ENCODE measurements at regions not wholly inside any gene's neighbourhood (a gene's known extent, or its start where the extent isn't known, plus 50 kb on each side); places are given as distances from the start of the nearest gene placed in this dataset.

DNA sequence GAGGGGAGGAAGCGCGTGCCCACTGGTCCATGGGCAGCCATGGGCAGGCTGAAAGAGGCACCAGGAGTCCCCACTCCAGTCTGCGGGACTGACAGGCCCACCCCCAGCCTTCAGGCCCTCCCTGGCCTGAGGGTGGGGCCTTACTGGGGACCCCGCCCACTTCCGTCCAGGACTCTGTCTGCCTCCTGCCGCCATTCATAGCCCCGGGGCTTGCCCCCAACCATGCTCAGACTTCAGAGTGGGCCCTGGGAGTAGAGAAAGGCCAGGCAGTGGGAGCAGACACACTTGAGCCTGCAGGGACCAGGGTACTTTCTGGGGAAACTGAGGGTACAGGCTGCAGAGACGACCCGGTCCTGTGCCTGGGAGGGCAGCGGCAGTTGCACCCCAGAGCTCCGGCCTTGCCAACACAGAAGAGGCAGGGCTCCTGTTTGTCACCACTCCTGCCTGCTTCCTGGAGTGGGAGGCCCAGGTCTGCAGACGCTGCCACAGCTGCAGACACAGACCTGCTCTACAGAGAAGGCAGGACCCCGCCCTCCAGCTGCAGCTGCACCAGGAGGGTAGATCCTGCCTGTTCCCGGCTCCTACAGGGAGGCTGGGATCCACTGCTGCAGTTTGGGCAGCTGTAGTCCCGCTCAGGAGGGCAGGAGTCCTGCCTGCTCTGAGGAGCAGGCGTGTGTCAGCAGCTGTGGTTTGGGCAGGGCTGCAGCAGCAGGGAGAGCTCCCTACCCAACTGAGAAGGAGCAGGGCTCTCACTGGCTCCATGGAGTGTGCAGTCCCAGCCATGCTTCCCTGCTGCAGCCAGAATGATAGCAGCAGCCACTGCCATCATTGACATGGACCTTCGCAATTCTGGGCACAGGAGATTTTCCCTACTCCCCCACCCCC, 387.9 kb upstream of the ANO3 start:
- peaks cover 5% of the 10 kb centered on the region for H3K9me3 Mint-ChIP-seq
- H3K27me3 Mint-ChIP-seq (ENCODE audit: insufficient read depth): no peaks in the 10 kb centered on the region
- H3K4me3 Mint-ChIP-seq: no peak overlapping the region
- no peak for DNase-seq (ENCODE audit: low spot score)
- intact Hi-C loops (cut with micrococcal nuclease): no loop called here
- no peaks in the 10 kb centered on the region for H3K4me1 Mint-ChIP-seq (ENCODE audit: low read depth)
- H3K36me3 Mint-ChIP-seq (ENCODE audit: low read depth): no peaks in the 10 kb centered on the region
- no peak overlapping the region for H3K27ac Mint-ChIP-seq

DNA sequence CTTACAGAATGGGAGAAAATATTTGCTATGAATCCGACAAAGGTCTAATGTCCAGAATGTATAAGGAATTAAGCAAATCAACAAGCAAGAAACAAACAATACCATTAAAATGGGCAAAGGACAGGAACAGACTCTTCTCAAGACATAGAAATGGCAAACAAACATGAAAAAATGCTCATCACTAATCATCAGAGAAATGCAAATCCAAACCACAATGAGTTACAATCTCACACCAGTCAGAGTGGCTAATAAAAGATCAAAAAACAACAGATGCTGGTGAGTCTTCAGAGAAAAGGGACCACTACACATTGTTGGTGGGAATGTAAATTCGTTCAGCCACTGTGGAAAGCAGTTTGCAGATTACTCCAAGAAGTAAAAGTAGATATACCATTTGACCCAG, 382.0 kb upstream of the ANO3 start:
- Mint-ChIP-seq H3K4me1 (ENCODE audit: low read depth) (no peaks in the 10 kb centered on the region), H3K27me3 (ENCODE audit: insufficient read depth) (no peaks in the 10 kb centered on the region), H3K4me3 (no peak overlapping the region), H3K36me3 (ENCODE audit: low read depth) (no peaks in the 10 kb centered on the region), H3K27ac (no peak overlapping the region), H3K9me3 (peaks cover 5% of the 10 kb centered on the region)
- intact Hi-C loops (cut with micrococcal nuclease): no loop called here
- DNase-seq (ENCODE audit: low spot score): no peak

DNA sequence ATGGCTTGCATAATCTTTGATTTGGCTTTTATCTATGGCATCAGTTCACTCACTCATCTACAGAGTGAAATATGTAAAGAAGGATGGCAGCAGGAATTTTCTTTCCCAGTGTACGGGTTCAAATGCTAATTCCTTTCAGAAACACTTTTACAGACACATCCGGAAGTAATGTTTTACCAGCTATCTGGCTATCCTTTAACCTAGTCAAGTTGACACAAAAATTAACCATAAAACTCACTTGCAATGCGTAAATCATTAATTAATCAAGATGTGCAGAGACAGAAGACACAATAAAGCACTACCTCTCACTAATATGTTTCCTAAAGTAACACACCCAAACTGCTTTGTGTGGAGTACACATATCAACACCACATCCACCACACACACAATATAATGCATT, 378.9 kb upstream of the ANO3 start:
- H3K36me3 Mint-ChIP-seq (ENCODE audit: low read depth): no peaks in the 10 kb centered on the region

DNA sequence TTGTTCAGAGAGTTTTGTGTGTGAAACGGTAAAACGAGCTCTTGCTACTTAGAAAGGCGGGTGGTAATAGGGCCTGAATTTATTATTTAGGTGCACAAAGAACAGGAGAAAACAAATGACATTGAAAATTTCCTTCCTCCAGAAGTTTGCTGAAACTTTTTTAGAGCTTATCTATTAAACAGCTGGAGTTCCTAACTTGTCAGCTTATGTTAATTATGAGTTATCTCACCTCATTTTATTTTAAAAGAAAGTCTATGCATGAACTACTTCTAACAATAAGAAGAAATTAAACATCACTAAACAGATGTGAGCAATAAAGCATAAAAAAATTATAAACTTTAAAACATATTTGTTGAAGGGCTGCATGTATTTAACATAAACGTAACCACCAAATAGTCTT, 373.9 kb upstream of the ANO3 start:
- Mint-ChIP-seq H3K27ac (no peak overlapping the region), H3K9me3 (peaks cover 3% of the 10 kb centered on the region), H3K4me1 (ENCODE audit: low read depth) (no peaks in the 10 kb centered on the region), H3K4me3 (no peak overlapping the region), H3K27me3 (ENCODE audit: insufficient read depth) (no peaks in the 10 kb centered on the region), H3K36me3 (ENCODE audit: low read depth) (no peaks in the 10 kb centered on the region)
- no peak for DNase-seq (ENCODE audit: low spot score)
- intact Hi-C loops (cut with micrococcal nuclease): no loop called here

More for the DNA sequence above, 378.9 kb upstream of the ANO3 start:
- no peak overlapping the region for H3K4me3 Mint-ChIP-seq
- no peak for DNase-seq (ENCODE audit: low spot score)
- H3K27me3 Mint-ChIP-seq (ENCODE audit: insufficient read depth): no peaks in the 10 kb centered on the region
- intact Hi-C loops (cut with micrococcal nuclease): no loop called here
- no peak overlapping the region for H3K27ac Mint-ChIP-seq
- H3K9me3 Mint-ChIP-seq: no peaks in the 10 kb centered on the region
- no peaks in the 10 kb centered on the region for H3K4me1 Mint-ChIP-seq (ENCODE audit: low read depth)

DNA sequence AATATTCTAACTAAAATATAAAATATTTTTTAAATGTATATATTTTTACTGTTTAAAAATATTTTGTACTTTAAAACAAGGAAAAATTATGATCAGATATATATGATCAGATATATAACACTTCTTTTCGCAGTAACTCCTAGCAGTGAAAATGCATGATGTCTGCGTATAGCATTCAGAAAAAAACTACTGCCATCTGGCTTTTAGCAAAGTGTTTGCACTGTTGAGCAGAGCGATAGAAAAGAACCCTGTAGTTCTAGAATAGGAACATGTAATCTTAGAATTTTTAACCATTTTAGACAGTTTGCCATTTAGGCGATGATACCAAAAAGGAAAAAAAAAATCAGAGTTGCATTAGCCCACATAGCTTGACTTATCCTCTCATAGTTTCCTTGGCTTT, 370.4 kb upstream of the ANO3 start:
- Mint-ChIP-seq H3K36me3 (ENCODE audit: low read depth) (no peaks in the 10 kb centered on the region), H3K27ac (no peak overlapping the region), H3K27me3 (ENCODE audit: insufficient read depth) (no peaks in the 10 kb centered on the region), H3K4me3 (no peak overlapping the region), H3K9me3 (peaks cover 7% of the 10 kb centered on the region), H3K4me1 (ENCODE audit: low read depth) (no peaks in the 10 kb centered on the region)
- no peak for DNase-seq (ENCODE audit: low spot score)
- intact Hi-C loops (cut with micrococcal nuclease): no loop called here

DNA sequence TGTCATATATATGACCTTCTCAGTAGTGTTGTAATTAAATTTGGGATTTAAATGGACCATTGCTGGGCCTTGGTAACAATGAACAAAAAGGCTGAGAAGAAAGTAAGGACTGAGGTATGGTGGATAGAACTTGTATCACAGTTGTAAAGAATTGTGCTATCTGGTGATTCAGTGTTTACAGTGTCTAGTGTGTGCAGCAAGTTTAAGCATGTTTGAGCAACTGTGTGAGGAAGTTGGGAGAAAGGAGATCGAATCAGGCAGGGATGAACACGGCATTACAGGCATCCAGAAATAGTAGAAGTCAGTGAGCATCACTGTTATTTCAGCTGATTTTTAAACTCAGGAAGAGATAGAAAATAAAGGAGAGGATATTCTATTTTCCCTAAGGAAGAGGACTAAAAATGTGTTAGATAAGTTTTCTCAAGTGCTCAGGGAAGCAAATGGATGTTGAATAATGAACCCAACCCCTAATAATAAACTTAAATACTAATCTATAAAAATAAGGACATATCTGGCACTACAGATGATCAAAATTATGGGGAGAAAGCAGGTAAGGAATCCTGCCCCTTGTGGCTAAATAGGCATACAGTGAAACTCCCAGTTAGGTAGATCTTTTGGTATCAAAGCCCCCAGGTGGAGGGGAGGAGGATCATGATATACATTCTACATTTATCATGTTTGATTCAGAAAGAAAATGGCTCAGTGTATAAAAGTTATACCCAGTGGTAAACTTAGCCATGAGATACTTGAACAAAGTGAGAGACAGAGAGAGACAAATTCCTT, 361.0 kb upstream of the ANO3 start:
- H3K9me3 Mint-ChIP-seq: peaks cover 4% of the 10 kb centered on the region
- no peaks in the 10 kb centered on the region for H3K27me3 Mint-ChIP-seq (ENCODE audit: insufficient read depth)
- no peaks in the 10 kb centered on the region for H3K36me3 Mint-ChIP-seq (ENCODE audit: low read depth)
- H3K27ac Mint-ChIP-seq: no peak overlapping the region
- no peak for DNase-seq (ENCODE audit: low spot score)
- no peaks in the 10 kb centered on the region for H3K4me1 Mint-ChIP-seq (ENCODE audit: low read depth)
- no peak overlapping the region for H3K4me3 Mint-ChIP-seq
- intact Hi-C loops (cut with micrococcal nuclease): no loop called here

DNA sequence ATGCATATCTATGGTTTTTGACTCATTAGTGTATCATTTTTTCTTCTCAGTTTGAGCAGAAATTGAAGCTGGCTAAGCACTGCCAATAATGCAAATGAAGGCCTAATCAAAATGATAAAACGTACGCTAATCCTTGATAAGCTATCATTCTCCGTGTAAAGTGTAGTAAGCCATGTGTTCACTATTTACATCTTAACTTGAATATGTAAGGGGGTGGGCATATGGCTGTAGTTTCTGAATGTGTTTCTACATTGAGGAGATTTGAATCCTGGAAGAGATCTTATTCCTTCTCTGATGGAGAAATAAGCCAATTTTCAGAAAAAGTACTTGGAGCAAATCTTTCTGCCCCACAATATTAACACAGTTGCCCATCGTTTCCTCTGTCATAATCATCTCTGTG, 351.8 kb upstream of the ANO3 start:
- intact Hi-C loops (cut with micrococcal nuclease): no loop called here
- H3K4me3 Mint-ChIP-seq: no peak overlapping the region

DNA sequence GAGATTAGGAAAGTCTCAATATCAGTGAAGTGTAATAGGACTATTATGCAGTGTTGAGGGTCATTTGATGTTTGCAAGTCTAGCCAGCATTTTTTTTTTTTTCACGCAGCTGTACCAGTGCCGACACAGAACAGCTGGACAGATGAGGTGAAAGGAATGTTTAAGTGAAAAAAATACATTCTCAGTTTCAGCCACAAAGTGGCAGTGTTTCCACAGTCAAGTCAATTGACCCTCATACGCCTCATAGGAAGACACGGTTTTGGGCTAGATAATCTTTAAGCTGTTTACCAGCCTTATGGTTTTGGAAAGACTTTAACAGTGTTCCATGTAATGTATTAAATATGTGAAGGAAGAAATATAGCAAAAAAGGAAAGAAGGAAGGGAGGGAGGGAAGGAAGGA, 349.9 kb upstream of the ANO3 start:
- DNase-seq (ENCODE audit: low spot score): no peak
- H3K27me3 Mint-ChIP-seq (ENCODE audit: insufficient read depth): no peaks in the 10 kb centered on the region
- H3K36me3 Mint-ChIP-seq (ENCODE audit: low read depth): no peaks in the 10 kb centered on the region
- no peak overlapping the region for H3K27ac Mint-ChIP-seq
- H3K9me3 Mint-ChIP-seq: no peaks in the 10 kb centered on the region
- H3K4me1 Mint-ChIP-seq (ENCODE audit: low read depth): no peaks in the 10 kb centered on the region
- intact Hi-C loops (cut with micrococcal nuclease): no loop called here
- H3K4me3 Mint-ChIP-seq: no peak overlapping the region

More for the DNA sequence above, 351.8 kb upstream of the ANO3 start:
- no peak for DNase-seq (ENCODE audit: low spot score)
- Mint-ChIP-seq H3K9me3 (no peaks in the 10 kb centered on the region), H3K27me3 (ENCODE audit: insufficient read depth) (no peaks in the 10 kb centered on the region), H3K4me1 (ENCODE audit: low read depth) (no peaks in the 10 kb centered on the region), H3K36me3 (ENCODE audit: low read depth) (no peaks in the 10 kb centered on the region), H3K27ac (no peak overlapping the region)

DNA sequence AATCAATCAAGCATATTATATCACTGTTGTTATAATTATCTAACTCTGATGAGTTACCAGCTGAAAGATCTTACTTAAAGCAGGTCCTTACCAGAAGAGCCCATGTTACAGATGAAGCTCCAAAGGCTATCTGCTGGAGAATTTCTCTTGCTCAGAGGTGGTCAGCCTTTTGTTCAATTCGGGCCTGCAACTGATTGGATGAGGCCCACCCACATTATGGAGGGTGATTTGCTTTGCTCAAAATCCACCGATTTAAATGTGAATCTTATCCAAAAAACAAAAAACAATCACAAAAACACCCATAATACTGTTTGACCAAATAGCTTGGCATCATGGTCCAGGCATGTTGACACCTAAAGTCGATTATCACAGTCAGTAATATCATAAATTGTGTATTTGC, 348.6 kb upstream of the ANO3 start:
- Mint-ChIP-seq H3K4me1 (ENCODE audit: low read depth) (no peaks in the 10 kb centered on the region), H3K27me3 (ENCODE audit: insufficient read depth) (no peaks in the 10 kb centered on the region), H3K27ac (no peak overlapping the region), H3K4me3 (no peak overlapping the region), H3K36me3 (ENCODE audit: low read depth) (no peaks in the 10 kb centered on the region), H3K9me3 (no peaks in the 10 kb centered on the region)
- intact Hi-C loops (cut with micrococcal nuclease): loop anchor here (1.0 kb wide), 1 partner anchor 294 kb away; no protein-coding TSS in a partner anchor
- DNase-seq (ENCODE audit: low spot score): no peak

DNA sequence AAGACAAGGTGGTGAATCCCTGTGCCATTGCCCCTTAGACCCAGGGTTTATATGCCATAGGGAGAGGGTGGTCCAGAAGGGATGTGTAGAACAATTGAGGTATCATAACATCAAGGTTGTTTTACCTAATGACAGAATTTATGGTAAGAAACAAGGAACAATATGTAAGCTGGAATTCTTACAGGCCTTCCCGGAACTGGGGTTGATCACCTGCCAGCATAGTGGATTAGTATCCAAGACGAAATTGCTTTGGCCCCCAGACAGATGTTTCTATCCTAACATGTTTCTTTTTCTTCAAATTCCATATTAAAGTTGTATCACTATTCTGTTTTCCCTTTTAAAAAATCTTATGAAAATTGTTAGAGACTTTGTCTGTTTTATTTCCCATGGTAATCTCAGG, 343.8 kb upstream of the ANO3 start:
- H3K27ac Mint-ChIP-seq: no peak overlapping the region
- H3K4me1 Mint-ChIP-seq (ENCODE audit: low read depth): no peaks in the 10 kb centered on the region
- H3K36me3 Mint-ChIP-seq (ENCODE audit: low read depth): no peaks in the 10 kb centered on the region
- H3K9me3 Mint-ChIP-seq: no peaks in the 10 kb centered on the region
- H3K27me3 Mint-ChIP-seq (ENCODE audit: insufficient read depth): no peaks in the 10 kb centered on the region
- intact Hi-C loops (cut with micrococcal nuclease): no loop called here
- DNase-seq (ENCODE audit: low spot score): no peak
- no peak overlapping the region for H3K4me3 Mint-ChIP-seq

DNA sequence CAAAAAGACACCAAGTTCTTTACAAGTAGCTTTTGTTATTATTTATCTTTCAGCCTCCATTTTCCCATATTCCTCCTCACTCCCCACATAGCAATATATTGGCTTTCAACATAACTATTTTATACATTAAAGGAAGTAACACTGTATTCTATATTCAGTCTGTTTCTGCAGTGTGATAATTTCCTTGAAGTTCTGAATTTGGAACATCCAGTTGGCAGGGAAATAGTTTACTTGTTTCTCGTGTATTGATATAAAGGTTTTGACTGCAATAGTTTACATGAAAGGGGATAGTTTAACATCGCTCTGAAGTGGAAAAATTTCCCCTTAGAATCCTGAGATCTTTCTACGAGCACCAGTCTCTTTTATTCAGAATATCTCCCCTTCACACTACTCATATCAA, 341.5 kb upstream of the ANO3 start:
- Mint-ChIP-seq H3K9me3 (no peaks in the 10 kb centered on the region), H3K27me3 (ENCODE audit: insufficient read depth) (no peaks in the 10 kb centered on the region), H3K4me1 (ENCODE audit: low read depth) (no peaks in the 10 kb centered on the region), H3K4me3 (no peak overlapping the region), H3K27ac (no peak overlapping the region), H3K36me3 (ENCODE audit: low read depth) (no peaks in the 10 kb centered on the region)
- no peak for DNase-seq (ENCODE audit: low spot score)
- intact Hi-C loops (cut with micrococcal nuclease): no loop called here

DNA sequence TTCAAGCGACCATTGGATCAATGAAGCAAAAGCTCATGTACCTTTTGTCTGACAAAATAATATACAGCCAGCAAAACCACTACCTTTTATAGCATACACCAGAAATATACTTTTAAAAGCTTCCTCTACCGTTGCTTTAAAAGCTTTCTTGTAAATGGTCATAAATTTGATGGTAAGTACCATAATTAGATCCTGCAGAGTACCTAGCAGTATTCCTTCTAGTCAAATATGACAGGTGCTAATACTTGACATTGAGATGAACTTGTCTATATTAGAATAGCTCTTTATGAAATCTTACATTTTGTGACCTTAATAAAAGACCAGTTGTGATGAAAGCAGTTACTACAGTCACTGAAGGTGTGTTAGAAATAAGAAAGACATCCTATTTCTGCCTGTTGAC, 340.5 kb upstream of the ANO3 start:
- Mint-ChIP-seq H3K27ac (no peak overlapping the region), H3K36me3 (ENCODE audit: low read depth) (no peaks in the 10 kb centered on the region), H3K27me3 (ENCODE audit: insufficient read depth) (no peaks in the 10 kb centered on the region), H3K9me3 (no peaks in the 10 kb centered on the region), H3K4me3 (no peak overlapping the region), H3K4me1 (ENCODE audit: low read depth) (no peaks in the 10 kb centered on the region)
- no peak for DNase-seq (ENCODE audit: low spot score)
- intact Hi-C loops (cut with micrococcal nuclease): no loop called here

DNA sequence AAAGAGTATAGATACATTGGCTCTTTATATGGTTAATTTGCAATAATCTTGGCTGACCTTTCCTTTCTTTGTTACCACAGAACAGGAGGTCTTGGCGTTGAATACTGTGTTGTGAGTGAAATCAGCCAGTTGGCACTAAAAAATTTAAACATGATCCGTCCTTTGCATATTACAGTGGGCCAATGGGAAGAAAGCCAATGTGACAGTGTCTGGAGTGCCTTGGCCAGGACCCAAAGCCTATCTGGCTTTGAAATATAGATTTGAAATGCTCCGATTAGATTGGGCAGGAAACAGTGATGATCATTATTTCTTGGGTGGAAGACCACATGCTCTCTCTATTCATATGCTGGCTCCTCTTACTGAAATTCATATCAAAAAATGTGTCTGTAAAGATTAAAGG, 339.6 kb upstream of the ANO3 start:
- H3K27ac Mint-ChIP-seq: no peak overlapping the region
- H3K9me3 Mint-ChIP-seq: no peaks in the 10 kb centered on the region
- H3K36me3 Mint-ChIP-seq (ENCODE audit: low read depth): no peaks in the 10 kb centered on the region
- H3K27me3 Mint-ChIP-seq (ENCODE audit: insufficient read depth): no peaks in the 10 kb centered on the region
- intact Hi-C loops (cut with micrococcal nuclease): no loop called here
- no peak for DNase-seq (ENCODE audit: low spot score)
- no peaks in the 10 kb centered on the region for H3K4me1 Mint-ChIP-seq (ENCODE audit: low read depth)
- no peak overlapping the region for H3K4me3 Mint-ChIP-seq

All from activated T-helper 1 cell treated with anti-CD3 and anti-CD28 coated beads, Interleukin-12 subunit alpha, Interleukin-12 subunit beta, Interleukin-2, Interleukin-4 antibody, amounts not matched to agents 30 ng/mL and 10 ng/mL and 1 ng/mL, durations not matched to agents 14 hours and 24 hours and 36 hours (primary cell).